ENCODE measurements at regions not wholly inside any gene's neighbourhood (a gene's known extent, or its start where the extent isn't known, plus 50 kb on each side); places are given as distances from the start of the nearest gene placed in this dataset.

- Histone ChIP-seq H3K27me3 (ENCODE audit: insufficient read depth, low read depth, low read length) (no peaks in the 10 kb centered on the region), H2AFZ (ENCODE audit: low read depth, low read length) (no peak overlapping the region), H3K4me3 (ENCODE audit: low read length) (no peak overlapping the region), H3K9me3 (ENCODE audit: low read length) (no peaks in the 10 kb centered on the region), H3F3A (ENCODE audit: insufficient read depth, low read length, poor library complexity, severe bottlenecking) (no peaks in the 10 kb centered on the region), H3K4me2 (ENCODE audit: low read length) (no peak overlapping the region), H3K27ac (ENCODE audit: low read length) (no peak overlapping the region), H3K9me2 (ENCODE audit: insufficient read depth, low read length) (no peaks in the 10 kb centered on the region), H3K36me3 (ENCODE audit: insufficient read depth, low read length) (no peaks in the 10 kb centered on the region), H4K20me1 (ENCODE audit: insufficient read depth) (no peaks in the 10 kb centered on the region), H3K9ac (ENCODE audit: low read length) (no peak overlapping the region), H3K79me2 (replicated peaks; ENCODE audit: insufficient read depth, low read length) (no peaks in the 10 kb centered on the region)
- no peak for TF ChIP-seq CTCF (IDR thresholded peaks at IDR 0.05; ENCODE audit: poor library complexity, severe bottlenecking)
- TF ChIP-seq MXI1 (conservative IDR thresholded peaks at IDR 0.05; ENCODE audit: poor library complexity, severe bottlenecking), result no peak
- TF ChIP-seq REST (IDR thresholded peaks at IDR 0.05; ENCODE audit: borderline replicate concordance), result no peak
- TF ChIP-seq TAF1 (IDR thresholded peaks at IDR 0.05; ENCODE audit: low read depth), result no peak
- TF ChIP-seq RAD21 (conservative IDR thresholded peaks at IDR 0.05), result no peak
- TF ChIP-seq EZH2 (IDR thresholded peaks at IDR 0.05; ENCODE audit: borderline replicate concordance, insufficient read depth, low read length, poor library complexity, severe bottlenecking), result no peak
- no peak for TF ChIP-seq POLR2AphosphoS5 (IDR thresholded peaks at IDR 0.05)
- TF ChIP-seq EP300 (conservative IDR thresholded peaks at IDR 0.05; ENCODE audit: poor library complexity, severe bottlenecking), result no peak
- TF ChIP-seq SMC3 (conservative IDR thresholded peaks at IDR 0.05; ENCODE audit: poor library complexity), result no peak
Observed at GRCh38 chr10:131850383-131850870, 50.4 kb upstream of the PPP2R2D start.
